ENCODE measurements at regions not wholly inside any gene's neighbourhood (a gene's known extent, or its start where the extent isn't known, plus 50 kb on each side); places are given as distances from the start of the nearest gene placed in this dataset.

- Histone ChIP-seq H3K36me3 (ENCODE audit: control insufficient read depth, insufficient read depth, low read length) (no peaks in the 10 kb centered on the region), H3K27me3 (ENCODE audit: control insufficient read depth, insufficient read depth, low read length) (no peaks in the 10 kb centered on the region), H3K4me1 (ENCODE audit: control insufficient read depth, insufficient read depth, low read length, poor library complexity, severe bottlenecking) (no peaks in the 10 kb centered on the region), H3K9me3 (ENCODE audit: control insufficient read depth in 2 of 2, low read length in 2 of 2) (no peaks in the 10 kb centered on the region), H3K4me3 (ENCODE audit: low read depth, low read length) (no peak overlapping the region), H3K27ac (ENCODE audit: insufficient read depth, low read length, poor library complexity, severe bottlenecking) (no peak overlapping the region)
- Mint-ChIP-seq H3K27me3 (peaks cover 8% of the 10 kb centered on the region), H3K9me3 (peaks cover 0 to 2% (median 0%) of the 10 kb centered on the region in 7 donors), H3K4me1 (no peaks in the 10 kb centered on the region), H3K27ac (no peak overlapping the region), H3K4me3 (peak overlapping the region in 1 of 4 donors; percentile 84), H3K36me3 (no peaks in the 10 kb centered on the region)
- DNase-seq, result no peak
- no peak for ATAC-seq (ENCODE audit: low read depth in 2 of 2)
These were observed 404.4 kb upstream of the GJE1 start for GRCh38 chr6:141728330-141728729.

DNA sequence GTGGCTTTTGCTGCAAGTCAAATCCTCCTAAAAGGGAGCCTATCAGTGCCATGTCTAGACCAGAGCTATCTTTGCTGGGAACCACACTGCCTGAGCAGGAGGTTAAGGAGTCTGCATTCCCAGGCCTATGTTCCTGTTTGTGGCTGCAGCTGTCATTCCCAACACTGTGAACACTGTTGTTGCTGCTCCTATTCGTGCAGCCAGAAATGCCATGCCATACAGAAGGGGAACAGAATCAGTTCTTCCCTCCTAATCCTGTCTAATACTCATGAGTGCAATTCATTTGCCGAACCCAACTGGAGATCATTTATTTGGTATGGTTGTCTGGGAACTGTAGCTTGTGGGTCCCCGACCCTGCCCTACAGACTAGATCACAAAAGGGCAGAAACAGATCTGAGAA is 406.5 kb upstream of the GJE1 start:
- DNase-seq, result no peak

GRCh38 chr6:141724731-141725130 is 408.0 kb upstream of the GJE1 start:
- Histone ChIP-seq H3K27ac (ENCODE audit: insufficient read depth, low read length, poor library complexity, severe bottlenecking) (no peak overlapping the region), H3K27me3 (ENCODE audit: control insufficient read depth, insufficient read depth, low read length) (no peaks in the 10 kb centered on the region), H3K9me3 (ENCODE audit: control insufficient read depth in 2 of 2, low read length in 2 of 2) (no peaks in the 10 kb centered on the region), H3K4me3 (ENCODE audit: low read depth, low read length) (no peak overlapping the region), H3K4me1 (ENCODE audit: control insufficient read depth, insufficient read depth, low read length, poor library complexity, severe bottlenecking) (no peaks in the 10 kb centered on the region), H3K36me3 (ENCODE audit: control insufficient read depth, insufficient read depth, low read length) (no peaks in the 10 kb centered on the region)
- no peak overlapping the region for H3K27ac Mint-ChIP-seq
- no peak overlapping the region for H3K4me3 Mint-ChIP-seq
- ATAC-seq (ENCODE audit: low read depth in 2 of 2) (no peak), DNase-seq (no peak)
- no peaks in the 10 kb centered on the region for H3K4me1 Mint-ChIP-seq
- peaks cover 0 to 6% (median 0%) of the 10 kb centered on the region in 7 donors for H3K9me3 Mint-ChIP-seq
- peaks cover 4% of the 10 kb centered on the region for H3K27me3 Mint-ChIP-seq
- H3K36me3 Mint-ChIP-seq, result no peaks in the 10 kb centered on the region

More for the DNA sequence above, 406.5 kb upstream of the GJE1 start:
- H3K36me3 Mint-ChIP-seq, result no peaks in the 10 kb centered on the region
- H3K4me1 Mint-ChIP-seq, result no peaks in the 10 kb centered on the region
- no peak overlapping the region for H3K27ac ChIP-seq (ENCODE audit: insufficient read depth, low read length, poor library complexity, severe bottlenecking)
- H3K4me1 ChIP-seq (ENCODE audit: control insufficient read depth, insufficient read depth, low read length, poor library complexity, severe bottlenecking), result no peaks in the 10 kb centered on the region
- no peak overlapping the region for H3K4me3 ChIP-seq (ENCODE audit: low read depth, low read length)
- no peak overlapping the region for H3K27ac Mint-ChIP-seq
- H3K9me3 Mint-ChIP-seq, result peaks cover 0 to 6% (median 0%) of the 10 kb centered on the region in 7 donors
- H3K27me3 ChIP-seq (ENCODE audit: control insufficient read depth, insufficient read depth, low read length), result no peaks in the 10 kb centered on the region
- H3K4me3 Mint-ChIP-seq, result no peak overlapping the region
- ATAC-seq (ENCODE audit: low read depth in 2 of 2), result no peak
- H3K36me3 ChIP-seq (ENCODE audit: control insufficient read depth, insufficient read depth, low read length), result no peaks in the 10 kb centered on the region
- H3K27me3 Mint-ChIP-seq, result peaks cover 4% of the 10 kb centered on the region
- no peaks in the 10 kb centered on the region for H3K9me3 ChIP-seq (ENCODE audit: control insufficient read depth in 2 of 2, low read length in 2 of 2)

DNA sequence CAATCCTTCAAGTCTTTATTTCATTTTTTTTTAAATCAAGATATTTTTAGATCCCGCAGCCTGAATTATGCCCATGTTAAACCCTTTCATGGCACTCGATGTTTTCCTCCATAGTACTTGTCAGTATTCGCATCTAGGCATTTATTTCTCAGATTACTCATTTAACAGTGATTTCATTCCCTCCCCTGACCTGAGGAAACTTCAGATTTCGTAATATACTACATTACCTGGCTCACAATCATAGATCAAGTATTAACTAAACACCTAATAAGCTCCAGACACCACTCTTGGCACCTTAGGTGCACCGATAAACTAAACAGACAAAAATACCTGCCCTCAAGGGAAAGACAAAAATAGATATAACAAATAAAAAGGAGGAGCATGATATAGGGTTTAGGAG is 413.2 kb upstream of the GJE1 start:
- peaks cover 2% of the 10 kb centered on the region for H3K27me3 Mint-ChIP-seq
- Histone ChIP-seq H3K27me3 (ENCODE audit: control insufficient read depth, insufficient read depth, low read length) (no peaks in the 10 kb centered on the region), H3K27ac (ENCODE audit: insufficient read depth, low read length, poor library complexity, severe bottlenecking) (no peak overlapping the region), H3K36me3 (ENCODE audit: control insufficient read depth, insufficient read depth, low read length) (no peaks in the 10 kb centered on the region), H3K9me3 (ENCODE audit: control insufficient read depth in 2 of 2, low read length in 2 of 2) (no peaks in the 10 kb centered on the region), H3K4me1 (ENCODE audit: control insufficient read depth, insufficient read depth, low read length, poor library complexity, severe bottlenecking) (no peaks in the 10 kb centered on the region), H3K4me3 (ENCODE audit: low read depth, low read length) (no peak overlapping the region)
- H3K27ac Mint-ChIP-seq, result no peak overlapping the region
- no peaks in the 10 kb centered on the region for H3K4me1 Mint-ChIP-seq
- H3K9me3 Mint-ChIP-seq, result peaks cover 0 to 7% (median 0%) of the 10 kb centered on the region in 7 donors
- ATAC-seq (ENCODE audit: low read depth in 2 of 2), result no peak
- no peaks in the 10 kb centered on the region for H3K36me3 Mint-ChIP-seq
- no peak overlapping the region for H3K4me3 Mint-ChIP-seq
- no peak for DNase-seq

DNA sequence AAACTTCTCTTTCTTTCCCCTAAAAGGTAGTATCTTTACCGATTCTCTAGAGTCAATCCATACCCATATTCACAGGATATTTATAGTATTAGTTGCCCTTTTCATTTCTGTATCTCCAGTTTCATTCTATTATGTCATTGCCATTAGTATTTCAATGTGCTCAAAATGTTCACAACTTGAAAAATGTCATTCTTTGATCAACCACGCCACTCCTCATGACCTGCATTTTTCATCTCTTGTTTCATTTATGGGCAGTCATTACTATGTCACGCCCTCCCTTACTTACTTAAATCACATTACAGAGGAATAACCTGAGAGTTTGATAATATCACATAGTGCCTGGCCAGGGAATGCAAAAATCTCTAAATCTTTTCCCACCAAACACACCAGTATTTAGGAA is 427.3 kb upstream of the GJE1 start:
- no peaks in the 10 kb centered on the region for H3K9me3 ChIP-seq (ENCODE audit: control insufficient read depth in 2 of 2, low read length in 2 of 2)
- Mint-ChIP-seq H3K27ac (no peak overlapping the region), H3K27me3 (no peaks in the 10 kb centered on the region), H3K36me3 (no peaks in the 10 kb centered on the region), H3K4me1 (no peaks in the 10 kb centered on the region), H3K4me3 (no peak overlapping the region), H3K9me3 (peaks cover 0 to 2% (median 0%) of the 10 kb centered on the region in 7 donors)
- DNase-seq, result no peak
- H3K4me1 ChIP-seq (ENCODE audit: control insufficient read depth, insufficient read depth, low read length, poor library complexity, severe bottlenecking), result no peaks in the 10 kb centered on the region
- H3K36me3 ChIP-seq (ENCODE audit: control insufficient read depth, insufficient read depth, low read length), result no peaks in the 10 kb centered on the region
- no peak overlapping the region for H3K4me3 ChIP-seq (ENCODE audit: low read depth, low read length)
- no peak for ATAC-seq (ENCODE audit: low read depth in 2 of 2)
- H3K27ac ChIP-seq (ENCODE audit: insufficient read depth, low read length, poor library complexity, severe bottlenecking), result no peak overlapping the region
- no peaks in the 10 kb centered on the region for H3K27me3 ChIP-seq (ENCODE audit: control insufficient read depth, insufficient read depth, low read length)

DNA sequence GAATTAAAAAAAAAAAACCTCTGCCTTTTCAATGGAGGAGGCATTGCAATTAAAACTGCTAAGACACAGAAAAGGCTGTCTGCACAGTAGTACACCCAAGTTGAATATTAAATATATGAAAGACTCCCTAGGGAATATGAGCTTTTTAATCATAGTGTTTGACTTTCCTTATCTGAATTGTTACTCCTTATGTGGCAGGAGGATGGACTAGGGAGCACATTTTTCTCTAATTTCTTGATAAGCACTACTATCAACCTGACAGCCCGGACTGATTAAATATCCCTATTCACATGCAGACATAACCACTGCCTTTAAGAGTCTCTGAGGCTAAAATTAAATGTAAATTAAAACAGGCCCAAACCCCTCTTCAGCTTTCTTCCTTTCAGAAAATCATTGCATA is 428.6 kb upstream of the GJE1 start:
- no peak overlapping the region for H3K27ac Mint-ChIP-seq
- no peak for ATAC-seq (ENCODE audit: low read depth in 2 of 2)
- no peak overlapping the region for H3K4me3 ChIP-seq (ENCODE audit: low read depth, low read length)
- no peaks in the 10 kb centered on the region for H3K4me1 Mint-ChIP-seq
- H3K4me1 ChIP-seq (ENCODE audit: control insufficient read depth, insufficient read depth, low read length, poor library complexity, severe bottlenecking), result no peaks in the 10 kb centered on the region
- H3K9me3 ChIP-seq (ENCODE audit: control insufficient read depth in 2 of 2, low read length in 2 of 2), result no peaks in the 10 kb centered on the region
- no peak overlapping the region for H3K27ac ChIP-seq (ENCODE audit: insufficient read depth, low read length, poor library complexity, severe bottlenecking)
- no peaks in the 10 kb centered on the region for H3K36me3 ChIP-seq (ENCODE audit: control insufficient read depth, insufficient read depth, low read length)
- no peak for DNase-seq
- no peaks in the 10 kb centered on the region for H3K36me3 Mint-ChIP-seq
- no peak overlapping the region for H3K4me3 Mint-ChIP-seq
- no peaks in the 10 kb centered on the region for H3K27me3 ChIP-seq (ENCODE audit: control insufficient read depth, insufficient read depth, low read length)
- peaks cover 0 to 2% (median 0%) of the 10 kb centered on the region in 7 donors for H3K9me3 Mint-ChIP-seq
- H3K27me3 Mint-ChIP-seq, result no peaks in the 10 kb centered on the region

- Histone ChIP-seq H3K27me3 (ENCODE audit: control insufficient read depth, insufficient read depth, low read length) (no peaks in the 10 kb centered on the region), H3K36me3 (ENCODE audit: control insufficient read depth, insufficient read depth, low read length) (no peaks in the 10 kb centered on the region), H3K27ac (ENCODE audit: insufficient read depth, low read length, poor library complexity, severe bottlenecking) (no peak overlapping the region), H3K4me1 (ENCODE audit: control insufficient read depth, insufficient read depth, low read length, poor library complexity, severe bottlenecking) (no peaks in the 10 kb centered on the region), H3K9me3 (ENCODE audit: control insufficient read depth in 2 of 2, low read length in 2 of 2) (no peaks in the 10 kb centered on the region), H3K4me3 (ENCODE audit: low read depth, low read length) (no peak overlapping the region)
- no peak for DNase-seq
- no peak for ATAC-seq (ENCODE audit: low read depth in 2 of 2)
- no peaks in the 10 kb centered on the region for H3K27me3 Mint-ChIP-seq
- H3K4me1 Mint-ChIP-seq, result no peaks in the 10 kb centered on the region
- no peak overlapping the region for H3K4me3 Mint-ChIP-seq
- peaks cover 0 to 3% (median 0%) of the 10 kb centered on the region in 7 donors for H3K9me3 Mint-ChIP-seq
- no peak overlapping the region for H3K27ac Mint-ChIP-seq
- H3K36me3 Mint-ChIP-seq, result no peaks in the 10 kb centered on the region
These were observed 431.0 kb upstream of the GJE1 start for GRCh38 chr6:141701732-141702131.

GRCh38 chr6:141700819-141701218 is 431.9 kb upstream of the GJE1 start:
- ATAC-seq (ENCODE audit: low read depth in 2 of 2), result no peak
- no peak overlapping the region for H3K27ac ChIP-seq (ENCODE audit: insufficient read depth, low read length, poor library complexity, severe bottlenecking)
- Mint-ChIP-seq H3K27ac (peak overlapping the region in 1 of 3 donors; percentile 16), H3K4me3 (no peak overlapping the region), H3K27me3 (no peaks in the 10 kb centered on the region), H3K9me3 (peaks cover 0 to 6% (median 0%) of the 10 kb centered on the region in 7 donors), H3K4me1 (no peaks in the 10 kb centered on the region), H3K36me3 (no peaks in the 10 kb centered on the region)
- DNase-seq, result no peak
- no peaks in the 10 kb centered on the region for H3K4me1 ChIP-seq (ENCODE audit: control insufficient read depth, insufficient read depth, low read length, poor library complexity, severe bottlenecking)
- no peaks in the 10 kb centered on the region for H3K27me3 ChIP-seq (ENCODE audit: control insufficient read depth, insufficient read depth, low read length)
- no peak overlapping the region for H3K4me3 ChIP-seq (ENCODE audit: low read depth, low read length)
- no peaks in the 10 kb centered on the region for H3K9me3 ChIP-seq (ENCODE audit: control insufficient read depth in 2 of 2, low read length in 2 of 2)
- H3K36me3 ChIP-seq (ENCODE audit: control insufficient read depth, insufficient read depth, low read length), result no peaks in the 10 kb centered on the region

All from CD4-positive, CD25-positive, alpha-beta regulatory T cell (primary cell).